ENCODE measurements at regions not wholly inside any gene's neighbourhood (a gene's known extent, or its start where the extent isn't known, plus 50 kb on each side); places are given as distances from the start of the nearest gene placed in this dataset.

DNA sequence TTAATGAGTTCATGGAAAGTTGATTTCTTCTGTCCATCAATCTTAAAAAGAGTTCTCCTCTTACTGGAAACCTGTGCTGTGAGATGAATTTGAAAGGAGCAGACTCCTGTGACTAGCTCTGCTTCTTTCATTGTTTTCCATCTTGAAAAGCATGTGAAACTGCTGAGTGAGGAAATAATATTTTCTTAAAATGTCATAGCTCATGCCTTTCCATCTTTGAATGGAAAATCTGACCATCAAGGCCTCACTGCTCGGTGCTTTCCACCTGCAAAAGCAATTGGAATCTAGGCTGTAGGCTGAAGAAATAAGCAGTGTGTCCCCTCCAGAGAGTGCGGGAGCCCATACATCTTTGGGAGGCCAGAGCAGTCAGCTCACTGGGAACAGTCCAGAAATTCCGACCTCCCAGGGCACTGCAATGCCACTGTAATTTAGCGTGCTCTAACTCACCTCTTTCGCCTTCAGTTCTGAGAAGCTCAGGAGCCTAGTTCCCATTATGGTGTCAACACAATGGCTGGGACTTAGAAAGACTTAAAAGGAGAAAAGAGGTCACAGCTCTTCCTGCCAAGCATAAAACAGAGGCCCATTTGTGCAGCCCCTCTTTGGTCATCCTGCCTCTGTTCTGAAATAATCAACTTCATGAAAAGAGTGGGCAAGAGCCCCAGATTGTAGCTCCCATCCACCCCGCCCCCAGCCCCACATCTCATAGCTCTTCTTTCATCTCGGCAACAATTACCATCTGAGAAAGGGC, 50.4 kb upstream of the F3 start:
- DNase-seq (ENCODE audit: low read depth) = no peak
- H3K4me3 ChIP-seq (ENCODE audit: low read depth, low read length) = no peak overlapping the region
- TF ChIP-seq, protein P1, sequence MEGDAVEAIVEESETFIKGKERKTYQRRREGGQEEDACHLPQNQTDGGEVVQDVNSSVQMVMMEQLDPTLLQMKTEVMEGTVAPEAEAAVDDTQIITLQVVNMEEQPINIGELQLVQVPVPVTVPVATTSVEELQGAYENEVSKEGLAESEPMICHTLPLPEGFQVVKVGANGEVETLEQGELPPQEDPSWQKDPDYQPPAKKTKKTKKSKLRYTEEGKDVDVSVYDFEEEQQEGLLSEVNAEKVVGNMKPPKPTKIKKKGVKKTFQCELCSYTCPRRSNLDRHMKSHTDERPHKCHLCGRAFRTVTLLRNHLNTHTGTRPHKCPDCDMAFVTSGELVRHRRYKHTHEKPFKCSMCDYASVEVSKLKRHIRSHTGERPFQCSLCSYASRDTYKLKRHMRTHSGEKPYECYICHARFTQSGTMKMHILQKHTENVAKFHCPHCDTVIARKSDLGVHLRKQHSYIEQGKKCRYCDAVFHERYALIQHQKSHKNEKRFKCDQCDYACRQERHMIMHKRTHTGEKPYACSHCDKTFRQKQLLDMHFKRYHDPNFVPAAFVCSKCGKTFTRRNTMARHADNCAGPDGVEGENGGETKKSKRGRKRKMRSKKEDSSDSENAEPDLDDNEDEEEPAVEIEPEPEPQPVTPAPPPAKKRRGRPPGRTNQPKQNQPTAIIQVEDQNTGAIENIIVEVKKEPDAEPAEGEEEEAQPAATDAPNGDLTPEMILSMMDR (IDR thresholded peaks at IDR 0.05; ENCODE audit: insufficient read depth, low read depth, low read length, missing control alignments) = no peak
